Keratinocyte (primary cell): ENCODE measurements at regions not wholly inside any gene's neighbourhood (a gene's known extent, or its start where the extent isn't known, plus 50 kb on each side); places are given as distances from the start of the nearest gene placed in this dataset.

Source experiments
- DNase-seq: peaks from one replicate; pipeline ENCODE4 v3.0.0-alpha.2; 2011; ENCODE audit warnings: low read depth, missing footprints, low spot score
- FAIRE-seq: peaks from 2 replicates; lab custom pipeline; 2011; peaks lifted over from hg19 to GRCh38; lab: Jason Lieb, UNC
- H2AFZ ChIP-seq: 2 replicates; pipeline ENCODE4 v1.6.0; 2012; ENCODE audit warnings: low read length, control low read depth, inconsistent platforms; ENCODE audit not compliant: control insufficient read depth
- H3K27ac ChIP-seq: 2 replicates; pipeline ENCODE4 v1.5.1; 2011; ENCODE audit warnings: low read length; ENCODE audit not compliant: control insufficient read depth, insufficient read depth
- H3K27me3 ChIP-seq: 3 replicates; pipeline ENCODE4 v1.6.0; 2011; ENCODE audit warnings: low read length; ENCODE audit not compliant: control insufficient read depth, insufficient read depth; ENCODE audit errors: extremely low read depth
- H3K36me3 ChIP-seq, 2 experiments: 2 replicates in 1 of 2; 3 replicates in 1 of 2; pipeline ENCODE4 v1.5.1; 2011; ENCODE audit warnings: low read length in 2 of 2, mild to moderate bottlenecking in 1 of 2; ENCODE audit not compliant: control insufficient read depth in 2 of 2, insufficient read depth in 2 of 2; ENCODE audit errors: extremely low read depth in 1 of 2
- H3K4me1 ChIP-seq: 3 replicates; pipeline ENCODE4 v1.5.1; 2011; ENCODE audit warnings: low read length; ENCODE audit not compliant: control insufficient read depth, insufficient read depth; ENCODE audit errors: extremely low read depth
- H3K4me2 ChIP-seq: 3 replicates; pipeline ENCODE4 v1.6.0; 2011; ENCODE audit warnings: low read depth, low read length; ENCODE audit not compliant: control insufficient read depth, insufficient read depth; ENCODE audit errors: extremely low read depth
- H3K4me3 ChIP-seq, 3 experiments: fragments of 200-600 bp in 1 of 3; sonication (generic) in 1 of 3; 2 replicates in 2 of 3; 3 replicates in 1 of 3; pipeline ENCODE4 v1.5.1; 2011 to 2016; ENCODE audit warnings: low read length in 3 of 3, mild to moderate bottlenecking in 3 of 3, control low read depth in 2 of 3, inconsistent platforms in 1 of 3, low read depth in 1 of 3, mixed read lengths in 1 of 3, mixed run types in 1 of 3, moderate library complexity in 1 of 3; ENCODE audit not compliant: control insufficient read depth in 2 of 3, insufficient read depth in 2 of 3; ENCODE audit errors: extremely low read depth in 1 of 3
- H3K79me2 ChIP-seq: 2 replicates; pipeline ENCODE4 v1.6.0; 2012; ENCODE audit warnings: low read length; ENCODE audit not compliant: control insufficient read depth, insufficient read depth
- H3K9ac ChIP-seq: 3 replicates; pipeline ENCODE4 v1.6.0; 2011; ENCODE audit warnings: low read length; ENCODE audit not compliant: control insufficient read depth, insufficient read depth; ENCODE audit errors: extremely low read depth
- H3K9me1 ChIP-seq: 3 replicates; pipeline ENCODE4 v1.6.0; 2011; ENCODE audit warnings: low read length; ENCODE audit not compliant: control insufficient read depth, insufficient read depth; ENCODE audit errors: extremely low read depth
- H3K9me3 ChIP-seq: 2 replicates; pipeline ENCODE4 v1.5.1; 2012; ENCODE audit warnings: low read depth, low read length; ENCODE audit not compliant: control insufficient read depth
- H4K20me1 ChIP-seq: 3 replicates; pipeline ENCODE4 v1.6.0; 2011; ENCODE audit warnings: low read length; ENCODE audit not compliant: control insufficient read depth, insufficient read depth; ENCODE audit errors: extremely low read depth
- EZH2 ChIP-seq: IDR thresholded peaks from one replicate; pipeline ENCODE4 v1.6.1; 2012; ENCODE audit warnings: inconsistent platforms, mild to moderate bottlenecking, low read length, moderate library complexity
- dilution Hi-C: fragments of 300-500 bp; cut with MboI; formaldehyde crosslinking; loops from one replicate; pipeline ENCODE4 v1.7.0; 2020; ENCODE audit warnings: low sequenced_read_pairs; ENCODE audit not compliant: extremely low pct_ligation_motif_present
- TF ChIP-seq, protein P1 (sequence below), 3 experiments: IDR thresholded peaks in 1 of 3; conservative IDR thresholded peaks in 1 of 3; optimal IDR thresholded peaks in 1 of 3; 2 replicates in 2 of 3; 3 replicates in 1 of 3; pipeline versions ENCODE3 to v1.5.1; 2011; ENCODE audit warnings: low read length in 3 of 3, mild to moderate bottlenecking in 3 of 3, moderate library complexity in 2 of 3, control low read depth in 1 of 3, inconsistent platforms in 1 of 3; ENCODE audit not compliant: insufficient read depth in 2 of 3; ENCODE audit errors: extremely low read depth in 1 of 3

DNA sequence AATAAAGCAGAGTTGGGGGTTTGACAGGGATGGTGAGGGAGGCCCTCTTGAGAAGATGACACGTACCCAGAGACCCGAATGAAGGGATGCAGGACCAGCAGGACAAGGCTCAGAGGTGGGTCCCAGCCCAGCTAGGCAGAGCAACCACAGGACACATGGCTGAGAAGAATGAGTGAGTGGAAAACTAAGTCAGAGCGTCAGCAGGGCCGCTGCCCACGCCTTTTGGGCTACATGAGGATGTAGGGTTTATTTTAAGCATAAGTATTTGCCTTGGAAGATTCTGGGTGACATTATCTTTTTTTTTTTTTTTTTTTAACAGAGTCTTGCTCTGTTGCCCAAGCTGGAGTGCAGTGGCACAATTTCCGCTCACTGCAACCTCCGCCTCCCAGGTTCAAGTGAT lies 176.0 kb downstream of the TMEM132E start:
- Histone ChIP-seq H3K27ac (no peak overlapping the region), H4K20me1 (no peaks in the 10 kb centered on the region), H3K27me3 (no peaks in the 10 kb centered on the region), H2AFZ (no peak overlapping the region), H3K36me3 (no peaks in the 10 kb centered on the region), H3K4me1 (no peaks in the 10 kb centered on the region), H3K9me3 (no peaks in the 10 kb centered on the region), H3K4me2 (no peak overlapping the region), H3K9me1 (no peaks in the 10 kb centered on the region), H3K4me3 (no peak overlapping the region), H3K9ac (no peak overlapping the region), H3K79me2 (no peaks in the 10 kb centered on the region)
- FAIRE-seq: no peak
- dilution Hi-C loops: no loop called here
- no peak for DNase-seq
- no peak for TF ChIP-seq EZH2
- TF ChIP-seq, protein P1, sequence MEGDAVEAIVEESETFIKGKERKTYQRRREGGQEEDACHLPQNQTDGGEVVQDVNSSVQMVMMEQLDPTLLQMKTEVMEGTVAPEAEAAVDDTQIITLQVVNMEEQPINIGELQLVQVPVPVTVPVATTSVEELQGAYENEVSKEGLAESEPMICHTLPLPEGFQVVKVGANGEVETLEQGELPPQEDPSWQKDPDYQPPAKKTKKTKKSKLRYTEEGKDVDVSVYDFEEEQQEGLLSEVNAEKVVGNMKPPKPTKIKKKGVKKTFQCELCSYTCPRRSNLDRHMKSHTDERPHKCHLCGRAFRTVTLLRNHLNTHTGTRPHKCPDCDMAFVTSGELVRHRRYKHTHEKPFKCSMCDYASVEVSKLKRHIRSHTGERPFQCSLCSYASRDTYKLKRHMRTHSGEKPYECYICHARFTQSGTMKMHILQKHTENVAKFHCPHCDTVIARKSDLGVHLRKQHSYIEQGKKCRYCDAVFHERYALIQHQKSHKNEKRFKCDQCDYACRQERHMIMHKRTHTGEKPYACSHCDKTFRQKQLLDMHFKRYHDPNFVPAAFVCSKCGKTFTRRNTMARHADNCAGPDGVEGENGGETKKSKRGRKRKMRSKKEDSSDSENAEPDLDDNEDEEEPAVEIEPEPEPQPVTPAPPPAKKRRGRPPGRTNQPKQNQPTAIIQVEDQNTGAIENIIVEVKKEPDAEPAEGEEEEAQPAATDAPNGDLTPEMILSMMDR (optimal IDR thresholded peaks at IDR 0.05 in 1 of 3, IDR thresholded peaks at IDR 0.05 in 1 of 3, conservative IDR thresholded peaks at IDR 0.05 in 1 of 3; ENCODE audit: extremely low read depth in 1 of 3, insufficient read depth in 2 of 3, low read length in 3 of 3): no peak

DNA sequence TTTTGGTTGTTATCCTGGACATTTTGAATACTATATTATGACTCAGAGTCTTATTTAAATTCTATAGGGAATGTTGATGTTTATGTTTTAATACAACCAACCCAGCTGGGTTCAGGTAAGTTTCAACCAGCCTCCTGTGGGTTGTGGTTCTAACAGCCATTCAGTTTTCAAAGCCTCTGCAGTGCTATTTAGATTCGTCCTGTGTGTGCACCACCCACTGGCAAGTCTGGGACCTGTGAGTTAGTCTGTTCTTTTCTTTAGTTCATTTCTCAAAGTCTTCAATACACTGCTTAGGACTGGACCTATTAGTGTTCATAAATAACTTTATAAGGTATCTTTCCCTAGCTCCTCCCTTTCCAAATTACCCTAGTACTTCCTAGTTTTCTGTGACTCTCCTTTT lies 170.6 kb downstream of the TMEM132E start:
- H3K27ac ChIP-seq: no peak overlapping the region
- H4K20me1 ChIP-seq: no peaks in the 10 kb centered on the region
- DNase-seq: no peak
- no peaks in the 10 kb centered on the region for H3K9me1 ChIP-seq
- H3K4me1 ChIP-seq: no peaks in the 10 kb centered on the region
- FAIRE-seq: no peak
- no peak overlapping the region for H3K4me2 ChIP-seq
- dilution Hi-C loops: no loop called here
- no peak overlapping the region for H3K4me3 ChIP-seq
- H3K79me2 ChIP-seq: no peaks in the 10 kb centered on the region
- TF ChIP-seq, protein P1 (optimal IDR thresholded peaks at IDR 0.05 in 1 of 3, IDR thresholded peaks at IDR 0.05 in 1 of 3, conservative IDR thresholded peaks at IDR 0.05 in 1 of 3; ENCODE audit: extremely low read depth in 1 of 3, insufficient read depth in 2 of 3, low read length in 3 of 3): no peak
- TF ChIP-seq EZH2: no peak
- no peaks in the 10 kb centered on the region for H3K36me3 ChIP-seq
- no peak overlapping the region for H2AFZ ChIP-seq
- no peaks in the 10 kb centered on the region for H3K9me3 ChIP-seq
- no peak overlapping the region for H3K9ac ChIP-seq
- H3K27me3 ChIP-seq: no peaks in the 10 kb centered on the region
